GM19239 (cell line): ENCODE measurements at regions not wholly inside any gene's neighbourhood (a gene's known extent, or its start where the extent isn't known, plus 50 kb on each side); places are given as distances from the start of the nearest gene placed in this dataset.
"Not testable (repeated sequence)": the region's sequence is repeated elsewhere in the genome, so short reads cannot be mapped to it uniquely, and the experiment has no call there.

Experiments used
- DNase-seq: peaks from one replicate; pipeline ENCODE4 v3.0.0; 2011; ENCODE audit warnings: low spot score; ENCODE audit not compliant: insufficient read length
- FAIRE-seq: peaks from 2 replicates; lab custom pipeline; 2011; peaks lifted over from hg19 to GRCh38; lab: Jason Lieb, UNC

- FAIRE-seq, result no peak
- no peak for DNase-seq
These were observed 58.3 kb downstream of the C11orf87 start for GRCh38 chr11:109480251-109480650.

- no peak for FAIRE-seq
These were observed 64.1 kb downstream of the C11orf87 start for GRCh38 chr11:109486129-109486528.

GRCh38 chr11:109490953-109491635 lies 69.1 kb downstream of the C11orf87 start:
- DNase-seq, result no peak
- FAIRE-seq, result no peak

More at GRCh38 chr11:109486129-109486528, 64.1 kb downstream of the C11orf87 start:
- DNase-seq, result no peak

GRCh38 chr11:109506115-109506514 lies 84.1 kb downstream of the C11orf87 start:
- no peak for FAIRE-seq

GRCh38 chr11:109507331-109507730 lies 85.3 kb downstream of the C11orf87 start:
- FAIRE-seq (no peak), DNase-seq (no peak)

More at GRCh38 chr11:109506115-109506514, 84.1 kb downstream of the C11orf87 start:
- no peak for DNase-seq

GRCh38 chr11:109507836-109508561 lies 86.0 kb downstream of the C11orf87 start:
- DNase-seq, result no peak
- FAIRE-seq, result no peak

GRCh38 chr11:109508943-109509342 lies 87.0 kb downstream of the C11orf87 start:
- no peak for DNase-seq

GRCh38 chr11:109510316-109510715 lies 88.3 kb downstream of the C11orf87 start:
- no peak for DNase-seq
- no peak for FAIRE-seq

More at GRCh38 chr11:109508943-109509342, 87.0 kb downstream of the C11orf87 start:
- FAIRE-seq, result no peak

- DNase-seq (no peak), FAIRE-seq (no peak)
These were observed 89.6 kb downstream of the C11orf87 start for GRCh38 chr11:109511598-109511997.

- no peak for FAIRE-seq
- DNase-seq, result no peak
These were observed 90.3 kb downstream of the C11orf87 start for GRCh38 chr11:109512249-109512648.

GRCh38 chr11:109512680-109513079 lies 90.7 kb downstream of the C11orf87 start:
- FAIRE-seq (no peak), DNase-seq (no peak)

- FAIRE-seq, result no peak
- no peak for DNase-seq
These were observed 92.5 kb downstream of the C11orf87 start for GRCh38 chr11:109514313-109515018.

- peak; percentile 8 for FAIRE-seq
- DNase-seq, result no peak
These were observed 97.3 kb downstream of the C11orf87 start for GRCh38 chr11:109519253-109519652.

GRCh38 chr11:109521571-109522086 lies 99.6 kb downstream of the C11orf87 start:
- DNase-seq (no peak), FAIRE-seq (no peak)

- DNase-seq (no peak), FAIRE-seq (no peak)
These were observed 100.2 kb downstream of the C11orf87 start for GRCh38 chr11:109522116-109522755.

GRCh38 chr11:109525636-109526035 lies 103.6 kb downstream of the C11orf87 start:
- not testable (repeated sequence) for DNase-seq, FAIRE-seq

- DNase-seq (no peak), FAIRE-seq (no peak)
These were observed 104.1 kb downstream of the C11orf87 start for GRCh38 chr11:109526061-109526460.

- no peak for FAIRE-seq
- DNase-seq, result no peak
These were observed 104.9 kb downstream of the C11orf87 start for GRCh38 chr11:109526931-109527330.

GRCh38 chr11:109527496-109527895 lies 105.5 kb downstream of the C11orf87 start:
- FAIRE-seq, result no peak
- no peak for DNase-seq

- FAIRE-seq (no peak), DNase-seq (no peak)
These were observed 125.5 kb downstream of the C11orf87 start for GRCh38 chr11:109547356-109548027.
